ENCODE measurements at regions not wholly inside any gene's neighbourhood (a gene's known extent, or its start where the extent isn't known, plus 50 kb on each side); places are given as distances from the start of the nearest gene placed in this dataset.

DNA sequence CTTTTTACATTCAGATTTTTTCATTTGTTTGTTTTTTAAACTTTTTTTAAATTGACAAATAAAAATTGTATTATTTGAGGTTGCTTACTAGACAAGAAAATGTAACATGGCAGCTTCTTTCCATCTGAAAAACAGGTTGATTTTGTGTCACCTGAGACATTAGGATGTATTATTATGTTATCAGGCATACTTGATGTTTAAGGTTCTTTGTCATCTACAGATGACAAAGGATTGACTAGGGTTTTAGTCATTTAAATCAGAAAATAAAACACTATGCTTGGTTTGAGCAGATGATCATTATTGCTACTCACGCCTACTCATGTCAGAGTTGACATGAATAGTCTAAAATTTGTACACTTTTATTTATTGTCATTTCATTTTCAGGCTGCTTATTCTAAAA lies 1494.5 kb downstream of the SLITRK5 start:
- DNase-seq (ENCODE audit: low spot score) = no peak
- Mint-ChIP-seq H3K27me3 (ENCODE audit: insufficient read depth, low read depth, poor library complexity) (no peaks in the 10 kb centered on the region), H3K9me3 (no peaks in the 10 kb centered on the region), H3K4me1 (no peaks in the 10 kb centered on the region), H3K36me3 (ENCODE audit: low read depth) (no peaks in the 10 kb centered on the region), H3K4me3 (no peak overlapping the region), H3K27ac (no peak overlapping the region)
- H3K27ac ChIP-seq (ENCODE audit: low read depth) = no peak overlapping the region
- TF ChIP-seq, protein P1, sequence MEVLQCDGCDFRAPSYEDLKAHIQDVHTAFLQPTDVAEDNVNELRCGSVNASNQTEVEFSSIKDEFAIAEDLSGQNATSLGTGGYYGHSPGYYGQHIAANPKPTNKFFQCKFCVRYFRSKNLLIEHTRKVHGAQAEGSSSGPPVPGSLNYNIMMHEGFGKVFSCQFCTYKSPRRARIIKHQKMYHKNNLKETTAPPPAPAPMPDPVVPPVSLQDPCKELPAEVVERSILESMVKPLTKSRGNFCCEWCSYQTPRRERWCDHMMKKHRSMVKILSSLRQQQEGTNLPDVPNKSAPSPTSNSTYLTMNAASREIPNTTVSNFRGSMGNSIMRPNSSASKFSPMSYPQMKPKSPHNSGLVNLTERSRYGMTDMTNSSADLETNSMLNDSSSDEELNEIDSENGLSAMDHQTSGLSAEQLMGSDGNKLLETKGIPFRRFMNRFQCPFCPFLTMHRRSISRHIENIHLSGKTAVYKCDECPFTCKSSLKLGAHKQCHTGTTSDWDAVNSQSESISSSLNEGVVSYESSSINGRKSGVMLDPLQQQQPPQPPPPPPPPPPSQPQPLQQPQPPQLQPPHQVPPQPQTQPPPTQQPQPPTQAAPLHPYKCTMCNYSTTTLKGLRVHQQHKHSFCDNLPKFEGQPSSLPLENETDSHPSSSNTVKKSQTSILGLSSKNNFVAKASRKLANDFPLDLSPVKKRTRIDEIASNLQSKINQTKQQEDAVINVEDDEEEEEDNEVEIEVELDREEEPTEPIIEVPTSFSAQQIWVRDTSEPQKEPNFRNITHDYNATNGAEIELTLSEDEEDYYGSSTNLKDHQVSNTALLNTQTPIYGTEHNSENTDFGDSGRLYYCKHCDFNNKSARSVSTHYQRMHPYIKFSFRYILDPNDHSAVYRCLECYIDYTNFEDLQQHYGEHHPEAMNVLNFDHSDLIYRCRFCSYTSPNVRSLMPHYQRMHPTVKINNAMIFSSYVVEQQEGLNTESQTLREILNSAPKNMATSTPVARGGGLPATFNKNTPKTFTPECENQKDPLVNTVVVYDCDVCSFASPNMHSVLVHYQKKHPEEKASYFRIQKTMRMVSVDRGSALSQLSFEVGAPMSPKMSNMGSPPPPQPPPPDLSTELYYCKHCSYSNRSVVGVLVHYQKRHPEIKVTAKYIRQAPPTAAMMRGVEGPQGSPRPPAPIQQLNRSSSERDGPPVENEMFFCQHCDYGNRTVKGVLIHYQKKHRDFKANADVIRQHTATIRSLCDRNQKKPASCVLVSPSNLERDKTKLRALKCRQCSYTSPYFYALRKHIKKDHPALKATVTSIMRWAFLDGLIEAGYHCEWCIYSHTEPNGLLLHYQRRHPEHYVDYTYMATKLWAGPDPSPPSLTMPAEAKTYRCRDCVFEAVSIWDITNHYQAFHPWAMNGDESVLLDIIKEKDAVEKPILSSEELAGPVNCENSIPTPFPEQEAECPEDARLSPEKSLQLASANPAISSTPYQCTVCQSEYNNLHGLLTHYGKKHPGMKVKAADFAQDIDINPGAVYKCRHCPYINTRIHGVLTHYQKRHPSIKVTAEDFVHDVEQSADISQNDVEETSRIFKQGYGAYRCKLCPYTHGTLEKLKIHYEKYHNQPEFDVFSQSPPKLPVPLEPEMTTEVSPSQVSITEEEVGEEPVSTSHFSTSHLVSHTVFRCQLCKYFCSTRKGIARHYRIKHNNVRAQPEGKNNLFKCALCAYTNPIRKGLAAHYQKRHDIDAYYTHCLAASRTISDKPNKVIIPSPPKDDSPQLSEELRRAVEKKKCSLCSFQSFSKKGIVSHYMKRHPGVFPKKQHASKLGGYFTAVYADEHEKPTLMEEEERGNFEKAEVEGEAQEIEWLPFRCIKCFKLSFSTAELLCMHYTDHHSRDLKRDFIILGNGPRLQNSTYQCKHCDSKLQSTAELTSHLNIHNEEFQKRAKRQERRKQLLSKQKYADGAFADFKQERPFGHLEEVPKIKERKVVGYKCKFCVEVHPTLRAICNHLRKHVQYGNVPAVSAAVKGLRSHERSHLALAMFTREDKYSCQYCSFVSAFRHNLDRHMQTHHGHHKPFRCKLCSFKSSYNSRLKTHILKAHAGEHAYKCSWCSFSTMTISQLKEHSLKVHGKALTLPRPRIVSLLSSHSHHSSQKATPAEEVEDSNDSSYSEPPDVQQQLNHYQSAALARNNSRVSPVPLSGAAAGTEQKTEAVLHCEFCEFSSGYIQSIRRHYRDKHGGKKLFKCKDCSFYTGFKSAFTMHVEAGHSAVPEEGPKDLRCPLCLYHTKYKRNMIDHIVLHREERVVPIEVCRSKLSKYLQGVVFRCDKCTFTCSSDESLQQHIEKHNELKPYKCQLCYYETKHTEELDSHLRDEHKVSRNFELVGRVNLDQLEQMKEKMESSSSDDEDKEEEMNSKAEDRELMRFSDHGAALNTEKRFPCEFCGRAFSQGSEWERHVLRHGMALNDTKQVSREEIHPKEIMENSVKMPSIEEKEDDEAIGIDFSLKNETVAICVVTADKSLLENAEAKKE (CRISPR knock-in tag; IDR thresholded peaks at IDR 0.05) = no peak
- TF ChIP-seq EZH2phosphoT487 (IDR thresholded peaks at IDR 0.05; ENCODE audit: unreplicated experiment) (no peak), POLR2AphosphoS5 (IDR thresholded peaks at IDR 0.05; ENCODE audit: low read depth) (no peak), ZNF114 (CRISPR knock-in tag; IDR thresholded peaks at IDR 0.05) (no peak), CREB1 (CRISPR knock-in tag; IDR thresholded peaks at IDR 0.05; ENCODE audit: low read depth) (no peak), JUNB (IDR thresholded peaks at IDR 0.05; ENCODE audit: unreplicated experiment) (no peak)
- TF ChIP-seq, protein P2, sequence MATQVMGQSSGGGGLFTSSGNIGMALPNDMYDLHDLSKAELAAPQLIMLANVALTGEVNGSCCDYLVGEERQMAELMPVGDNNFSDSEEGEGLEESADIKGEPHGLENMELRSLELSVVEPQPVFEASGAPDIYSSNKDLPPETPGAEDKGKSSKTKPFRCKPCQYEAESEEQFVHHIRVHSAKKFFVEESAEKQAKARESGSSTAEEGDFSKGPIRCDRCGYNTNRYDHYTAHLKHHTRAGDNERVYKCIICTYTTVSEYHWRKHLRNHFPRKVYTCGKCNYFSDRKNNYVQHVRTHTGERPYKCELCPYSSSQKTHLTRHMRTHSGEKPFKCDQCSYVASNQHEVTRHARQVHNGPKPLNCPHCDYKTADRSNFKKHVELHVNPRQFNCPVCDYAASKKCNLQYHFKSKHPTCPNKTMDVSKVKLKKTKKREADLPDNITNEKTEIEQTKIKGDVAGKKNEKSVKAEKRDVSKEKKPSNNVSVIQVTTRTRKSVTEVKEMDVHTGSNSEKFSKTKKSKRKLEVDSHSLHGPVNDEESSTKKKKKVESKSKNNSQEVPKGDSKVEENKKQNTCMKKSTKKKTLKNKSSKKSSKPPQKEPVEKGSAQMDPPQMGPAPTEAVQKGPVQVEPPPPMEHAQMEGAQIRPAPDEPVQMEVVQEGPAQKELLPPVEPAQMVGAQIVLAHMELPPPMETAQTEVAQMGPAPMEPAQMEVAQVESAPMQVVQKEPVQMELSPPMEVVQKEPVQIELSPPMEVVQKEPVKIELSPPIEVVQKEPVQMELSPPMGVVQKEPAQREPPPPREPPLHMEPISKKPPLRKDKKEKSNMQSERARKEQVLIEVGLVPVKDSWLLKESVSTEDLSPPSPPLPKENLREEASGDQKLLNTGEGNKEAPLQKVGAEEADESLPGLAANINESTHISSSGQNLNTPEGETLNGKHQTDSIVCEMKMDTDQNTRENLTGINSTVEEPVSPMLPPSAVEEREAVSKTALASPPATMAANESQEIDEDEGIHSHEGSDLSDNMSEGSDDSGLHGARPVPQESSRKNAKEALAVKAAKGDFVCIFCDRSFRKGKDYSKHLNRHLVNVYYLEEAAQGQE (IDR thresholded peaks at IDR 0.05; ENCODE audit: unreplicated experiment) = no peak
- TF ChIP-seq, protein P3, sequence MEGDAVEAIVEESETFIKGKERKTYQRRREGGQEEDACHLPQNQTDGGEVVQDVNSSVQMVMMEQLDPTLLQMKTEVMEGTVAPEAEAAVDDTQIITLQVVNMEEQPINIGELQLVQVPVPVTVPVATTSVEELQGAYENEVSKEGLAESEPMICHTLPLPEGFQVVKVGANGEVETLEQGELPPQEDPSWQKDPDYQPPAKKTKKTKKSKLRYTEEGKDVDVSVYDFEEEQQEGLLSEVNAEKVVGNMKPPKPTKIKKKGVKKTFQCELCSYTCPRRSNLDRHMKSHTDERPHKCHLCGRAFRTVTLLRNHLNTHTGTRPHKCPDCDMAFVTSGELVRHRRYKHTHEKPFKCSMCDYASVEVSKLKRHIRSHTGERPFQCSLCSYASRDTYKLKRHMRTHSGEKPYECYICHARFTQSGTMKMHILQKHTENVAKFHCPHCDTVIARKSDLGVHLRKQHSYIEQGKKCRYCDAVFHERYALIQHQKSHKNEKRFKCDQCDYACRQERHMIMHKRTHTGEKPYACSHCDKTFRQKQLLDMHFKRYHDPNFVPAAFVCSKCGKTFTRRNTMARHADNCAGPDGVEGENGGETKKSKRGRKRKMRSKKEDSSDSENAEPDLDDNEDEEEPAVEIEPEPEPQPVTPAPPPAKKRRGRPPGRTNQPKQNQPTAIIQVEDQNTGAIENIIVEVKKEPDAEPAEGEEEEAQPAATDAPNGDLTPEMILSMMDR (conservative IDR thresholded peaks at IDR 0.05; ENCODE audit: low read depth in 2 of 2) = no peak
- ATAC-seq = no peak
- no peak overlapping the region for H3K4me2 ChIP-seq
- H3K4me1 ChIP-seq (ENCODE audit: insufficient read depth) = no peaks in the 10 kb centered on the region
- H2AFZ ChIP-seq = no peak overlapping the region
- no peaks in the 10 kb centered on the region; the same call in 1 of the 2 replicates for H3K9me2 ChIP-seq (ENCODE audit: insufficient read depth)
- no peaks in the 10 kb centered on the region for H4K20me1 ChIP-seq (replicated peaks; ENCODE audit: insufficient read depth)
- no peaks in the 10 kb centered on the region for H3K79me2 ChIP-seq (replicated peaks; ENCODE audit: insufficient read depth)
- H3F3A ChIP-seq (replicated peaks; ENCODE audit: low read depth) = no peaks in the 10 kb centered on the region
- H3K4me3 ChIP-seq = no peak overlapping the region
- H3K36me3 ChIP-seq (ENCODE audit: insufficient read depth) = no peaks in the 10 kb centered on the region
- no peaks in the 10 kb centered on the region for H3K27me3 ChIP-seq (ENCODE audit: insufficient read depth)

Data from GM23338 (cell line).